H1 (cell line): ENCODE measurements at regions not wholly inside any gene's neighbourhood (a gene's known extent, or its start where the extent isn't known, plus 50 kb on each side); places are given as distances from the start of the nearest gene placed in this dataset.

Experiments
- CTCF ChIA-PET: fragments of 300-600 bp; sonication (Branson Sonifier 250); formaldehyde crosslinking; loops from one replicate; lab custom pipeline; 2021; ENCODE audit not compliant: partially characterized antibody; lab: Charles Lee
- POLR2A ChIA-PET: fragments of 300-600 bp; sonication (Branson Sonifier 250); formaldehyde crosslinking; loops from one replicate; lab custom pipeline; 2021; ENCODE audit warnings: inconsistent platforms; ENCODE audit not compliant: partially characterized antibody; lab: Charles Lee
- DNase-seq, 2 experiments: peaks; one replicate each; pipeline versions ENCODE4 v3.0.0 to v3.0.0-alpha.2; 2010 to 2022; ENCODE audit warnings: low spot score in 2 of 2, low read depth in 1 of 2, mixed read lengths in 1 of 2
- FAIRE-seq: peaks from 2 replicates; lab custom pipeline; 2011; peaks lifted over from hg19 to GRCh38; lab: Jason Lieb, UNC
- H2AFZ ChIP-seq: 2 replicates; pipeline ENCODE4 v1.8.1; 2012; ENCODE audit warnings: low read length, inconsistent platforms
- H2AK5ac ChIP-seq: 2 replicates; pipeline ENCODE4 v1.6.1; 2013; ENCODE audit warnings: low read depth, low read length
- H2BK120ac ChIP-seq: replicated peaks from 2 replicates; pipeline ENCODE3; 2013; ENCODE audit warnings: low read depth, low read length, inconsistent platforms
- H2BK12ac ChIP-seq: 2 replicates; pipeline ENCODE4 v1.6.1; 2013; ENCODE audit warnings: low read depth, low read length
- H2BK15ac ChIP-seq: 2 replicates; pipeline ENCODE4 v1.6.1; 2013; ENCODE audit warnings: low read length
- H2BK20ac ChIP-seq: 2 replicates; pipeline ENCODE4 v1.6.1; 2013; ENCODE audit warnings: low read length
- H2BK5ac ChIP-seq: 2 replicates; pipeline ENCODE4 v1.6.1; 2013; ENCODE audit warnings: low read depth, low read length
- H3K14ac ChIP-seq: 2 replicates; pipeline ENCODE4 v1.6.1; 2013; ENCODE audit warnings: inconsistent platforms; ENCODE audit not compliant: insufficient read length
- H3K18ac ChIP-seq: 2 replicates; pipeline ENCODE4 v1.6.1; 2013; ENCODE audit warnings: low read length; ENCODE audit errors: extremely low read depth
- H3K23ac ChIP-seq: 2 replicates; pipeline ENCODE4 v1.6.1; 2013; ENCODE audit warnings: inconsistent platforms; ENCODE audit not compliant: insufficient read length
- H3K23me2 ChIP-seq: 2 replicates; pipeline ENCODE4 v1.6.1; 2013; ENCODE audit warnings: low read depth, low read length
- H3K27ac ChIP-seq: 2 replicates; pipeline ENCODE4 v1.6.1; 2011; ENCODE audit warnings: low read depth, low read length, inconsistent platforms
- H3K27me3 ChIP-seq, 4 experiments: replicated peaks in 1 of 4; 1 replicate in 1 of 4; 2 replicates in 3 of 4; pipeline versions ENCODE4 v1.6.1 to v1.8.1; 2011 to 2013; ENCODE audit warnings: low read length in 3 of 4, mild to moderate bottlenecking in 3 of 4, inconsistent platforms in 2 of 4, mixed read lengths in 2 of 4, moderate library complexity in 1 of 4; ENCODE audit not compliant: control insufficient read depth in 3 of 4, insufficient read depth in 3 of 4; ENCODE audit errors: extremely low read depth in 1 of 4
- H3K36me3 ChIP-seq, 4 experiments: 2 replicates each; pipeline versions ENCODE4 v1.6.1 to v1.8.1; 2011 to 2013; ENCODE audit warnings: mild to moderate bottlenecking in 4 of 4, low read length in 3 of 4, moderate library complexity in 2 of 4, control low read depth in 1 of 4, inconsistent platforms in 1 of 4; ENCODE audit not compliant: insufficient read depth in 4 of 4, control insufficient read depth in 2 of 4
- H3K4ac ChIP-seq: replicated peaks from 2 replicates; pipeline ENCODE3; 2013; ENCODE audit warnings: low read length, low read depth, mixed read lengths, inconsistent platforms; ENCODE audit not compliant: insufficient read length
- H3K4me1 ChIP-seq, 4 experiments: replicated peaks in 1 of 4; 1 replicate in 1 of 4; 2 replicates in 3 of 4; pipeline versions ENCODE4 v1.6.1 to v1.8.1; 2011 to 2013; ENCODE audit warnings: low read length in 3 of 4, inconsistent platforms in 2 of 4, mixed read lengths in 1 of 4; ENCODE audit not compliant: insufficient read depth in 4 of 4, control insufficient read depth in 3 of 4
- H3K4me2 ChIP-seq, 2 experiments: 2 replicates each; pipeline versions ENCODE4 v1.6.1 to v1.8.1; 2011 to 2013; ENCODE audit warnings: low read depth in 2 of 2, low read length in 2 of 2, control low read depth in 1 of 2, inconsistent platforms in 1 of 2, mild to moderate bottlenecking in 1 of 2; ENCODE audit not compliant: insufficient read depth in 1 of 2
- H3K4me3 ChIP-seq, 4 experiments: fragments of 200-600, 300-600 bp in 1 of 4; sonication (generic), shearing (Covaris generic), sonication (Bioruptor Twin) in 1 of 4; 2 replicates each; pipeline versions ENCODE4 v1.5.1 to v1.8.1; 2011 to 2016; ENCODE audit warnings: low read length in 4 of 4, low read depth in 3 of 4, control low read depth in 2 of 4, inconsistent platforms in 2 of 4, mild to moderate bottlenecking in 2 of 4, mixed read lengths in 1 of 4, moderate library complexity in 1 of 4; ENCODE audit not compliant: insufficient read depth in 2 of 4; ENCODE audit errors: extremely low read depth in 1 of 4
- H3K56ac ChIP-seq: replicated peaks from 2 replicates; pipeline ENCODE3; 2013; ENCODE audit warnings: low read depth, mild to moderate bottlenecking, mixed read lengths, low read length, inconsistent platforms; ENCODE audit not compliant: insufficient read length
- H3K79me1 ChIP-seq: 2 replicates; pipeline ENCODE4 v1.6.1; 2013; ENCODE audit warnings: low read depth, low read length, control low read depth
- H3K79me2 ChIP-seq, 2 experiments: 2 replicates each; pipeline versions ENCODE4 v1.6.1 to v1.8.1; 2012 to 2013; ENCODE audit warnings: low read length in 2 of 2, mild to moderate bottlenecking in 2 of 2, inconsistent platforms in 1 of 2; ENCODE audit not compliant: insufficient read depth in 2 of 2, control insufficient read depth in 1 of 2
- H3K9ac ChIP-seq, 4 experiments: replicated peaks in 1 of 4; 1 replicate in 1 of 4; 2 replicates in 3 of 4; pipeline versions ENCODE4 v1.6.1 to v1.8.1; 2011 to 2013; ENCODE audit warnings: low read depth in 3 of 4, low read length in 3 of 4, control low read depth in 2 of 4, mild to moderate bottlenecking in 2 of 4, moderate library complexity in 2 of 4, inconsistent platforms in 1 of 4; ENCODE audit errors: extremely low read depth in 1 of 4
- H3K9me3 ChIP-seq, 2 experiments: 2 replicates each; pipeline versions ENCODE4 v1.6.1 to v1.8.1; 2012 to 2013; ENCODE audit warnings: mild to moderate bottlenecking in 2 of 2, moderate library complexity in 2 of 2, control low read depth in 1 of 2, inconsistent platforms in 1 of 2, low read depth in 1 of 2, low read length in 1 of 2, mixed read lengths in 1 of 2; ENCODE audit not compliant: insufficient read depth in 2 of 2
- H4K20me1 ChIP-seq, 2 experiments: replicated peaks in 1 of 2; 2 replicates each; pipeline versions ENCODE3 to v1.8.1; 2011 to 2013; ENCODE audit warnings: inconsistent platforms in 2 of 2, low read length in 2 of 2, mild to moderate bottlenecking in 1 of 2; ENCODE audit not compliant: insufficient read depth in 2 of 2, control insufficient read depth in 1 of 2
- H4K5ac ChIP-seq: 2 replicates; pipeline ENCODE4 v1.6.1; 2013; ENCODE audit warnings: low read length, low read depth, mixed read lengths, inconsistent platforms; ENCODE audit not compliant: insufficient read length
- H4K8ac ChIP-seq: 2 replicates; pipeline ENCODE4 v1.8.0; 2013; ENCODE audit warnings: mild to moderate bottlenecking, moderate library complexity, low read length, inconsistent platforms; ENCODE audit not compliant: insufficient read depth; ENCODE audit errors: extremely low read depth
- H4K91ac ChIP-seq: replicated peaks from 2 replicates; pipeline ENCODE3; 2013; ENCODE audit warnings: low read length, mixed read lengths, inconsistent platforms; ENCODE audit not compliant: insufficient read length
- CTCF ChIP-seq, 3 experiments: IDR thresholded peaks; 1 replicate in 2 of 3; 2 replicates in 1 of 3; pipeline versions ENCODE4 v1.5.1 to v1.6.1; 2011; ENCODE audit warnings: low read length in 3 of 3, mild to moderate bottlenecking in 3 of 3, inconsistent platforms in 2 of 3, low read depth in 1 of 3, moderate library complexity in 1 of 3; ENCODE audit not compliant: insufficient read depth in 1 of 3; ENCODE audit errors: control extremely low read depth in 1 of 3
- MAFK ChIP-seq: IDR thresholded peaks from 2 replicates; pipeline ENCODE4 v1.6.1; 2012; ENCODE audit warnings: low read depth, mild to moderate bottlenecking, improper control_type of control experiment, low read length
- RAD21 ChIP-seq, 2 experiments: IDR thresholded peaks in 1 of 2; conservative IDR thresholded peaks in 1 of 2; 2 replicates each; pipeline ENCODE4 v1.6.1; 2011; ENCODE audit warnings: low read depth in 2 of 2, low read length in 2 of 2, improper control_type of control experiment in 1 of 2, inconsistent platforms in 1 of 2, mild to moderate bottlenecking in 1 of 2, moderate library complexity in 1 of 2
- SAP30 ChIP-seq: fragments of 300-600 bp; sonication (generic); IDR thresholded peaks from 2 replicates; pipeline ENCODE4 v1.7.1; 2012; ENCODE audit warnings: low read length, moderate library complexity, mild to moderate bottlenecking, inconsistent platforms; ENCODE audit not compliant: insufficient read depth, insufficient replicate concordance
- WGBS, 2 experiments: shearing (Covaris generic) in 1 of 2; methylation state at CpG; one replicate each; pipeline versions ENCODE4 v1.1.6 to v1.1.7; 2013 to 2015; ENCODE audit warnings: low lambda C conversion rate in 2 of 2, mixed read lengths in 2 of 2, inconsistent platforms in 1 of 2, low coverage in 1 of 2, missing lambda C conversion rate in 1 of 2; ENCODE audit not compliant: insufficient replicate concordance in 2 of 2, insufficient coverage in 1 of 2, insufficient read length in 1 of 2; ENCODE audit errors: extremely low coverage in 1 of 2, missing lambda C conversion rate in 1 of 2; 5-methylcytosine and 5-hydroxymethylcytosine counted together

- Histone ChIP-seq H3K27ac (no peak overlapping the region), H4K91ac (no peak overlapping the region), H3K79me2 (no peaks in the 10 kb centered on the region), H2BK20ac (no peak overlapping the region), H3K23me2 (no peaks in the 10 kb centered on the region), H3K9ac (no peak overlapping the region), H3K4ac (no peak overlapping the region), H3K27me3 (no peaks in the 10 kb centered on the region), H2AK5ac (no peak overlapping the region), H3K9me3 (no peaks in the 10 kb centered on the region), H3K18ac (no peak overlapping the region), H2BK120ac (no peak overlapping the region), H4K5ac (no peak overlapping the region), H3K4me1 (no peaks in the 10 kb centered on the region), H4K20me1 (no peaks in the 10 kb centered on the region), H4K8ac (no peak overlapping the region), H3K23ac (no peak overlapping the region), H3K4me3 (no peak overlapping the region), H3K79me1 (no peaks in the 10 kb centered on the region), H2BK12ac (no peak overlapping the region), H3K14ac (no peak overlapping the region), H2BK5ac (no peak overlapping the region), H2AFZ (peak overlapping the region; percentile 60; the same call in 1 of the 2 replicates), H2BK15ac (no peak overlapping the region), H3K4me2 (no peak overlapping the region), H3K56ac (no peak overlapping the region), H3K36me3 (no peaks in the 10 kb centered on the region)
- ChIA-PET CTCF (interaction anchor here (0.6 to 4.5 kb wide), 39 partner anchors 8 to 1008 kb away, joined by 3 to 29 read pairs (median 4); no protein-coding TSS in a partner anchor), POLR2A (no interaction called here)
- FAIRE-seq (peak; percentile 99), DNase-seq (peak; percentile 34 to 58)
- TF ChIP-seq CTCF (IDR thresholded peaks at IDR 0.05; ENCODE audit: control extremely low read depth in 1 of 3, insufficient read depth in 1 of 3, low read depth in 1 of 3, low read length in 3 of 3) (peak; percentile 15 to 89 (median 87)), SAP30 (no peak), MAFK (peak; percentile 26; the same call in 1 of the 2 replicates), RAD21 (IDR thresholded peaks at IDR 0.05 in 1 of 2, conservative IDR thresholded peaks at IDR 0.05 in 1 of 2; ENCODE audit: low read depth in 2 of 2, low read length in 2 of 2) (peak; percentile 94 to 95)
- WGBS, 2 experiments, result 92% methylated on average over 7 of the region's 7 CpGs; no CpG with 5 or more reads in 1 of the 2 experiments
Observed at GRCh38 chr14:80055667-80056496, 155.4 kb downstream of the DIO2 start.
